NCI-H2196 treated with DMSO at 0.1 percent for 48 hours (cell line): ENCODE measurements at regions not wholly inside any gene's neighbourhood (a gene's known extent, or its start where the extent isn't known, plus 50 kb on each side); places are given as distances from the start of the nearest gene placed in this dataset.

Experiments used
- DNase-seq: peaks from one replicate; lab custom pipeline; 2025; ENCODE audit not compliant: unreplicated experiment; lab: John Stamatoyannopoulos, UW

DNA sequence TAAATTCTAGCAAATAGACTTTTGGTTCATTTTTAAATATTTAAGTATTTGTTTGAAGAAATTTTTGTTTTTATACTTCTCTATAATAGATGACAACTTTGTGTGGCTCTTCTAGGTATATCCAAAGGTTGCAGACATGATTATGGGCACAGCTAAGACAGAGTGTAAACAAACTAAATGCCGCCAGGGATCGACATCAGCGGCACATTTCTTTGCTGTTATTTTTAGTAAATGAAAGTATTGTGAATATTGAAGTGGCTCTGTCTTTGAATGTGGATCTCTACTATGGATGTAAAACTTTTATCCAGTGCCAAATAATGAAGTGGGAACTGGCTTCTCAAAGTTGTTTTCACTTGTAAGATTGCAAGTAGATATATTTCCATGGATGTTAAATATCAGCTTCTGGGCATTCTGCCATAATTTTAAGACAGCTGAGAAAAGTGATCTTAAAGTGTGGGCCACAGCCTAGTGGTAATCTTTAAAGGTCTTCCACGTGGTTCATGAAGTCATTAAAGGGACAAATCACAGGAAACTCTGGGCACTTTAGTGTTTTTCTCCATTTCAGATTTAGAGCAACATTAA, 589.9 kb downstream of the ZNF608 start:
- DNase-seq = no peak

DNA sequence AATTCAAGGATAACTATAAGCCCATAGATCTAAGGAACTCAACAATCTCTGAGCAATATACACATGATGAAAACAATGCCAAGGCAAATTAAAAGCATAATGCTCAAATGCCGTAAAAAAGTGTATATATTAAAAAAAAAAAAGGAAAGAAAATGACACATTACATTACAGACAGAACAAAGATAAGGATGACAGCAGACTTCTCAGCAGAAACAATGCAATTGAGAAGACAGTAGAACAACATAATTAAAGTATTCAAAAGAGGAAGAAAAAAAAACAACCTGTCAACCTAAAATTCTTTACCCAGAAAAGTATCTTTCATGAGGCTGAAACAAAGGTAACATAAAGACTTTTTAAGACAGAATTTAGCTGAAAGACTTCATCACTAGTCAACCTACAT, 591.7 kb downstream of the ZNF608 start:
- no peak for DNase-seq

- DNase-seq = no peak
Observed at GRCh38 chr5:124153588-124153987, 592.9 kb downstream of the ZNF608 start.

DNA sequence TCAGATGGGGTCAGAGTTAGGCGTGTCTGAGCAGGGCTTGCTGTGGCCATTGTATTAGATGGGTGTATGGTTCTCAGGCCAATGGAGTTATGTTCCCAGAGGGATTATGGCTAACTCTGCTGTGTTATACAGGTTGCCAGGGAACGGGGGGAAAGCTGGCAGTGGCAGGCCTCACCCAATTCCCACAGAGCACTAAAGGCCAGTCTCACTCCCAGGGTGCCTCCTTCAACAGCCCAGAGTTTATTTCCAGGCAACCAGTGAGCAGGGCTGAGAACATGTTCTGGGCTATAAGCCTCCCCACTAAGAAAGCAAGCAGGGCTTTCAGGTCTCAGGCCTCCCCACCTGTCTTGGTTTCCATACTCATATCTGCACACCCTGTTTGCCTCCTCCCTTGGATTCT, 597.9 kb downstream of the ZNF608 start:
- no peak for DNase-seq

- no peak for DNase-seq
Observed at GRCh38 chr5:124140060-124140459, 606.4 kb downstream of the ZNF608 start.

- no peak for DNase-seq
Observed at GRCh38 chr5:124139477-124139876, 607.0 kb downstream of the ZNF608 start.

DNA sequence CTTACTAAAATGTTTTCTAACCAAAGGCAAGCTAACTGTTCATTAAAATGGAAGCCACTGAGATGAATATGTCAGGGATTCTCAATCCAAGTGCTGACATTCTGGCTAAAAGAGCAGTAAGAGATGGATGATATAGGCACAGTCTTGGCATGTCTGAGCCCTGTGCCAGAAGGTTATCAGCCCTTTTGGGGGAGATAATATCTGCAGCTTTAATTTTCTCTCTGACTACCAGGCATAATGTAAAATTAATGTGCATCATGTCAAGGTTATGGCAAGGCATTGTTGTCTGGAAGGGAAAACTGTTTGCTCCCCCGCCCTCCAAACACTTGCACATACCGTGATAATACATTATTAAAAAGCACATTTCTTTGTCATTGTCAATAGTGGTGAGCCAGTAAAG, 609.8 kb downstream of the ZNF608 start:
- DNase-seq = no peak

DNA sequence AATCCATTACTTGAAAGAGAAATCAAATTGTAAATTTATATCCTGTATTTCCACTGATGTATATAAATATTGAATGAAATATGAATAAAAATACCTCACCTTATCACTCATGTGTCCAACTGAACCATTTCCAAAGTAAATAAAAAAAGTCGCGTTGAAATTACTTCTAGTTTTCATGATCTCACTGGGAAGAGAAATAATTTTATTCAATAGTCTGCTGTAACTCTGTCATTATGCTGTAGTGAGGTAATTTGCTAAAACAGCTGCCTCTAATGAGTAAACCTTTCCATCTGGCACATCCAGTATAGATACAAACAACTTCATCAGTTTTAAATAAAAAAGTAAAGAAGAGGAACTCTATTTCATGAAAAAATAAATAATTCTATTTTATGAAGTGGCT, 611.5 kb downstream of the ZNF608 start:
- DNase-seq = no peak

GRCh38 chr5:124133406-124133805, 613.0 kb downstream of the ZNF608 start:
- DNase-seq = no peak

- DNase-seq = no peak
Observed at GRCh38 chr5:124132843-124133242, 613.6 kb downstream of the ZNF608 start.

DNA sequence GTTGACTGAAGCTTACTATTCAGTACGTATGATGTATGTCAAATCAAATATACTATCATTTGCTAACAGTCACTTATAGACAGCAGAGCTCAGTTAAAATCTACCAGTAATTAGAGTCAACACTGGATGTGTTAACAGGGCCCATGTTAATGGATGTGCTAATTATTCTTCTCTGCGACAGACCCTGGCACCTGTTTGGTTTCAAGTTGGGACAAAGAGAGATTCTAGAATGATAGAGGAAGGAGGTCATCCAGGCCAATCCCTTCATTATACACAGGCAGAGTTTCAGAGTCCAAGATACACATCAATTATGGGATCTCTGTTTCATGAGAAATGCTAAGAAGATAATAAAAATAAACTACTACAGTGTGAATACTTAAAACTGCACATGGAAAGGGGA, 615.0 kb downstream of the ZNF608 start:
- DNase-seq = no peak

GRCh38 chr5:124130816-124131215, 615.6 kb downstream of the ZNF608 start:
- no peak for DNase-seq

DNA sequence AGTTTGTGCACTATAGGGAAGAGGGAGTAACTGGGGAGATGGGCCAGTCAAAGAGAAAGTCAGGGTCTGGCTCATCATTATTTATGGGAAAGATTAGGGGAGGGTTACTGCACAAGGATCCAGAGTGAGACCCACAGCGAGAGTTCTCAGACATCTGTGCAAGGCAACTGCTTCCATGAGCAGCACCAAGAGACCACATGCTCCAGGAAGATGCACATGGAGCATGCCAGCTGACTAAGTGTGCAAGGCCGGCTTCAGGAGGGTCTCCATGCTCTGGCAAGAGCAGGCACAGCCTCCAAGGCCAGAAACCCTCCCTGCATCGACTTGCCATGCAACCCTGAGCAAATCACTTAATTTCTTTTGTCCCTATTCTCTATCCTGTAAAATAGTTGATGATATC, 616.9 kb downstream of the CSNK1G3 start:
- DNase-seq = no peak

- no peak for DNase-seq
Observed at GRCh38 chr5:124126504-124127217, 614.7 kb downstream of the CSNK1G3 start.

- no peak for DNase-seq
Observed at GRCh38 chr5:124124711-124125229, 612.8 kb downstream of the CSNK1G3 start.

DNA sequence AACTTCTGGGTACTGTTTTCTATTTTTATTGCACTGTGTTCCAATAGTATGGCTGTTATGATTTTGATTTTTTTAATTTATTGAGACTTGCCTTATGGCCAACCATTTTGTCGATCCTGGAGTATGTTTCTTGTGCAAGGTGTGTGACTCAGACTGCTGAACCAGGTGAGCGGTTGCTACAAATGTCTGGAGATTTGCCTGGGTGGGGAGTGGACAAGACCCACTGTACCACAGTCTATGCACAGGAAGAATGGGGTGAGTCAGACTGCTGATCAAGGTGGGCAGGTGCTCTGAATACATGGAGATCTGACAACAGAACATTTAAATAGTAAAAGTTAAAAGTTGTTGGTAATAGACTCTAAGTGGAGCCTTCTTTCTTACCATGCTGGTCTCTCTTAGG, 609.2 kb downstream of the CSNK1G3 start:
- no peak for DNase-seq

- DNase-seq = no peak
Observed at GRCh38 chr5:124114911-124115310, 602.9 kb downstream of the CSNK1G3 start.

- no peak for DNase-seq
Observed at GRCh38 chr5:124111886-124112285, 599.9 kb downstream of the CSNK1G3 start.

DNA sequence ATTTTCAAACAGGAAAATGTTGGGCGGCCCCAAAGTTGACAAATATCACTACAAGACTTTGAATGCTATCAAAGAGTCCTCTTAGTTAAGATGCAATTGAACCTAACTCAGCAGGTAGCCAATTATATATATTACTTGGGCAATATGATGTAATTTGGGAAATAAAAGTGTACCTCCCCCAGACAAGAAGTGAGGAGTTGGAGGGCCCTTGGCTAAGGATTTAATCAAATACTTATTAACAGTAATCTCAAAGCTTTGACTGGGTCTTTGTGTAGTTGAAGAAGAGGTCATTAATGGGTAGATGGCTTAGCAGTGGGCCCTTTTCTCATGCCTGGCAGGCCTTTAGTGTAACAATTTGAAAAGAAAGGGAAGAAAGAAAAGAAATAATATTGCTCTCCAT, 599.0 kb downstream of the CSNK1G3 start:
- DNase-seq = no peak

DNA sequence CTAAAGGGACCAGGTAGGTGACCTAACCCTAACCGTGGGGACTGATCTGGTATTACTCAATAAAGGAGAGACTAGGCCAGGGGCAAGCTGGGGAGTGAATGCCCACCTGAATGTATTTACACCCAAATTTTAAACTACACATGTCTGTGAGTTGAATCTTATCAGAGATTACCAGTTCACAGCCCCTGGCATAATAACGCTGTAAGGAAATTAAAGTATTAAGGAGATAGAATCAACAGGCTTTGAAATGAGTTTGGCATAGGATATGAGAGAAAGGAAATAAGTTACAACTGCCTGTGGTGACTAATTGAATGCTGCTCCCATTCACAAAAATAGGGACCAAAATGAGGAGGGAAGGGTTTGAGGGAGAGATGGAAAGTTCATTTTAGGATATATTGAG, 593.3 kb downstream of the CSNK1G3 start:
- no peak for DNase-seq

DNA sequence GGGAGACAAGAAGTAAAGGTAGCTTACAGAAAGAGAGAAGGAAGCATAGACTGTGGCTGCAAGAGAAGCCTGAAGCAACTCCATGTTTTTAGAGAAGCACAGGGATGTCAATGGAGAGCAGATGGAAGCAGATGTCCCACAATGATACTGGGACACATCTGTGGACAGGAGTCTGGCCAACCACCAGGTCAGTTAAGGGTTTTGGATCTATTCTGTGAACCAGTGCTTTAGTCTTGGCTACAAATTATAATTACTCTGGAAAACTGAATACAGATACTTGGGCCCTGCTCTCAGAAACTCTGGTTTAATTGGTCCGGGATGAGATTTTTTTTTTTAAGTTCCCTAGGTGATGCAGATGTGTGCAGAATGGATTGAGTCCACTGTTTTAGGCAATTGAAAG, 592.8 kb downstream of the CSNK1G3 start:
- no peak for DNase-seq

- no peak for DNase-seq
Observed at GRCh38 chr5:124104344-124104743, 592.4 kb downstream of the CSNK1G3 start.

DNA sequence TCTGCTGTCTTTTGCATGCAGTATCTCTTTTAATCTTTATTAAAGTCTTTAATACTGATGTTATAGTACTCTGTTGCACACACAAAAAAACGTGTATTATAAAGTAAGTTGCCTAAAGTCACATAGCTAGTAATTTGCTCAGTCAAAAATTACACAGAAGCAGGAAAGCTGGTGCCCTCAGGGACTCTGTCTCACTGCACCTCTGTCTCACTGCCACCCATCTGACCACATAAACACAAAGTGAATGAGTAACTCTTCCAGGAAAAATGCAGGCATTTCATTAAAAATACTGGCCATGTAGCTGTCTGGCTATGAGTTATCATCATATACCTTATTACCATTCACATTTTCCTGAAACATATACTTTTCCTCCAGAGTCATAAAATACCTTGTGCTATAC, 591.7 kb downstream of the CSNK1G3 start:
- no peak for DNase-seq
